Activated naive CD8-positive, alpha-beta T cell (primary cell): ENCODE measurements at regions not wholly inside any gene's neighbourhood (a gene's known extent, or its start where the extent isn't known, plus 50 kb on each side); places are given as distances from the start of the nearest gene placed in this dataset.
"Not testable (repeated sequence)": the region's sequence is repeated elsewhere in the genome, so short reads cannot be mapped to it uniquely, and the experiment has no call there.

Experiments
- H3K27ac Mint-ChIP-seq: one replicate; pipeline ENCODE4 v1.8.0; 2021; ENCODE audit warnings: mixed read lengths
- H3K27me3 Mint-ChIP-seq: one replicate; pipeline ENCODE4 v1.8.0; 2021; ENCODE audit warnings: mixed read lengths
- H3K36me3 Mint-ChIP-seq: one replicate; pipeline ENCODE4 v1.8.0; 2021; ENCODE audit warnings: mixed read lengths
- H3K4me1 Mint-ChIP-seq: one replicate; pipeline ENCODE4 v1.8.0; 2021; ENCODE audit warnings: low read depth, mixed read lengths
- H3K4me3 Mint-ChIP-seq: one replicate; pipeline ENCODE4 v1.8.0; 2021; ENCODE audit warnings: mild to moderate bottlenecking, mixed read lengths
- H3K9me3 Mint-ChIP-seq: one replicate; pipeline ENCODE4 v1.8.0; 2021; ENCODE audit warnings: low read depth, mixed read lengths

- no peaks in the 10 kb centered on the region for H3K36me3 Mint-ChIP-seq
- no peak overlapping the region for H3K27ac Mint-ChIP-seq
- no peaks in the 10 kb centered on the region for H3K4me1 Mint-ChIP-seq
- peaks cover 13% of the 10 kb centered on the region for H3K9me3 Mint-ChIP-seq
- no peaks in the 10 kb centered on the region for H3K27me3 Mint-ChIP-seq
- H3K4me3 Mint-ChIP-seq: no peak overlapping the region
Measured at GRCh38 chr3:157905885-157906284, 200.3 kb downstream of the SHOX2 start.

DNA sequence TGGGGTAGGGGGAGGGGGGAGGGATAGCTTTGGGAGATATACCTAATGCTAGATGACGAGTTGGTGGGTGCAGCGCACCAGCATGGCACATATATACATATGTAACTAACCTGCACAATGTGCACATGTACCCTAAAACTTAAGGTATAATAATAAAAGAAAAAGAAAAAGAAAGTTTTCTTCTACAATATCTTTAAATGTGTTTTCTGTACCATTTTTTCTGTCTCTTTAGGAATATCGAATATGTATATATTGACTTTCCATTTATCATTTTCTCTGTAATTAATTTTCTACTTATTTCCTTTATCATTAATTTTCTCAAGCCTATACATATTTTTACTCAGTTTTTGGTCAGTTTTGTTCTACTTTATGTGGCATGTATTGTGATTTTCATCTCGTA lies 203.5 kb downstream of the SHOX2 start:
- H3K36me3 Mint-ChIP-seq, H3K27me3 Mint-ChIP-seq, H3K4me1 Mint-ChIP-seq, H3K27ac Mint-ChIP-seq, H3K4me3 Mint-ChIP-seq: not testable (repeated sequence)
- peaks cover 13% of the 10 kb centered on the region for H3K9me3 Mint-ChIP-seq

- Mint-ChIP-seq H3K27me3 (peaks cover 1% of the 10 kb centered on the region), H3K36me3 (no peaks in the 10 kb centered on the region), H3K27ac (no peak overlapping the region), H3K4me3 (no peak overlapping the region), H3K9me3 (no peaks in the 10 kb centered on the region), H3K4me1 (no peaks in the 10 kb centered on the region)
Measured at GRCh38 chr3:157888040-157888439, 218.2 kb downstream of the SHOX2 start.

DNA sequence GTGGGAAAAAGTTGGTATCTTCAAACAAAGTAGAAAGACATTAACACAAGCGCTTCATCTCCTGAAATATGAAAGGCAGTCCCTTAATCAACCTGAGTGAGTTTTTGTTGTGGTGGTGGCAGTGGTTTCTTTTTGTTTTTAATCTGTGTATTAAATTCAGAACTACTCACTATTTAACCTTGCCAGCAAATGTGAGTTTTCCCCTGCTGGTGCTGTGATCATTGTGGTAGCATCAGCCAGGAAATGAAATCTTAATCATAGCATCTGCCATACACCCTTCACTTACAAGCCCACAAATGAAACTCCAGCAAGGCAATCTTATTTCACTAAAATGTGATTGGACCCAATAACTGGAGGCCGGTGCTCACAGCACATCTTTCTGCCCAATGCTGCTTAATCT lies 229.7 kb downstream of the SHOX2 start:
- Mint-ChIP-seq H3K9me3 (no peaks in the 10 kb centered on the region), H3K4me3 (no peak overlapping the region), H3K4me1 (no peaks in the 10 kb centered on the region), H3K27me3 (no peaks in the 10 kb centered on the region), H3K27ac (no peak overlapping the region), H3K36me3 (no peaks in the 10 kb centered on the region)

DNA sequence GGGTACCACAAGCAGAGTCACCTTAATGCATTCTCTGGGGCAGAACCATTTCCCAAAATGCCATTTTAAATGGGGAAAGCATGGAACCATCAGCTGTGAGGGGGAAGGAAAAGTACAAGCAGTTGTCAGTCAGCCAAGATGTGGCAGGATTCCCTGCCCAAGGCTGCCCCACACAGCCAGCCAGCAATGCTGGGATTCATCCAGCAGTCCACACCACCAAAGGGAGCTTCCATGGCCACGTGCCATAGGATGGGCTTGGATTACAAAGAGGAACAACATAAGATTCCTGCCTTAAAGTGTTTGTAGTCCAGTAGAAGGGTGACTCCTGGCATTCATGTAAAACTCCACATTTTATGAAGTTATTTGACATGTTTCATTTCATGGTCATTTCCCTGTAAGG lies 233.3 kb downstream of the SHOX2 start:
- no peaks in the 10 kb centered on the region for H3K4me1 Mint-ChIP-seq
- H3K27me3 Mint-ChIP-seq: no peaks in the 10 kb centered on the region
- no peaks in the 10 kb centered on the region for H3K36me3 Mint-ChIP-seq
- no peak overlapping the region for H3K27ac Mint-ChIP-seq
- no peaks in the 10 kb centered on the region for H3K9me3 Mint-ChIP-seq
- no peak overlapping the region for H3K4me3 Mint-ChIP-seq

- no peaks in the 10 kb centered on the region for H3K27me3 Mint-ChIP-seq
- no peak overlapping the region for H3K27ac Mint-ChIP-seq
Measured at GRCh38 chr3:157871838-157872460, 234.3 kb downstream of the SHOX2 start.

DNA sequence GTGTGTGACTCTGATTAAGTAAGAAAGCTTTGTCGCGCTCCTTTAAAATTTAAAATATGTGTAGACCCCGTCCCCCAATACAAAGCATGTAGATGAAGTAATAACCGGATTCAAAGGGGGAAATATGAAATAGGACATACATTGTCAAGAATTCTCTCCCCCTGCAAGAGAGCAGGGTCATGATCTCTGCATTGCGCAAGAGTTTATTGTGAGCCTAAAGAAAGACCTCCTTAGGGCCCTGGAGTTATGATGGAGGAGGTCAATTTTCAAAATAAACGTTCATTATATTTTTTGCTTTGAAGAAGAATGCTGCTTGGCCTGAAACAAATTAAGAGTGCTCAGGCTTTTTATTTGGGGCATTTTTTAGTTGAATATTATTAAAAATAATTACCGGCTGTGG lies 235.0 kb downstream of the SHOX2 start:
- Mint-ChIP-seq H3K27me3 (no peaks in the 10 kb centered on the region), H3K27ac (no peak overlapping the region), H3K4me1 (no peaks in the 10 kb centered on the region), H3K9me3 (no peaks in the 10 kb centered on the region), H3K4me3 (no peak overlapping the region), H3K36me3 (no peaks in the 10 kb centered on the region)

More at GRCh38 chr3:157871838-157872460, 234.3 kb downstream of the SHOX2 start:
- Mint-ChIP-seq H3K9me3 (no peaks in the 10 kb centered on the region), H3K4me1 (no peaks in the 10 kb centered on the region), H3K36me3 (no peaks in the 10 kb centered on the region), H3K4me3 (no peak overlapping the region)

GRCh38 chr3:157868946-157869345 lies 237.3 kb downstream of the SHOX2 start:
- no peak overlapping the region for H3K4me3 Mint-ChIP-seq
- H3K9me3 Mint-ChIP-seq: no peaks in the 10 kb centered on the region
- H3K36me3 Mint-ChIP-seq: no peaks in the 10 kb centered on the region
- no peaks in the 10 kb centered on the region for H3K27me3 Mint-ChIP-seq
- no peak overlapping the region for H3K27ac Mint-ChIP-seq
- no peaks in the 10 kb centered on the region for H3K4me1 Mint-ChIP-seq

DNA sequence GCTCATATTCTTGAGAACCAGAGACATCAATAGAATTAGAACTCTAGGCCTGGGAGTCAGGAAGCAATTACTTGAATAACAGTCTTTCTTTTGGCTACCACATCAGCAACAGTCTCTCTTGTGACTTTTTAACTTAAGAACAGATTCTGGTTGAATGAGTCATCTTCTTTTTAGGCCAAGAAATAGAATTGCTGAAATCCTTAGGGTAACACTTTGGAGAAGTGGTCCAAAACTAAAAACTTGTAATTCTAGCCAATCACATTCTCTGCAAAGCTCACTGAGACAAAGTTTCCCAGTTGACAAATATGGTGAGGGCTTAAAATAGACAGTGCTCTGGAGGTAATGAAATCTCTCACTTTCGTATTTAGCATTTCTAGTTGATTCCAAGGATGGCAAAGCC lies 238.0 kb downstream of the SHOX2 start:
- H3K27ac Mint-ChIP-seq: no peak overlapping the region
- no peaks in the 10 kb centered on the region for H3K4me1 Mint-ChIP-seq
- H3K27me3 Mint-ChIP-seq: no peaks in the 10 kb centered on the region
- no peak overlapping the region for H3K4me3 Mint-ChIP-seq
- no peaks in the 10 kb centered on the region for H3K36me3 Mint-ChIP-seq
- H3K9me3 Mint-ChIP-seq: no peaks in the 10 kb centered on the region

DNA sequence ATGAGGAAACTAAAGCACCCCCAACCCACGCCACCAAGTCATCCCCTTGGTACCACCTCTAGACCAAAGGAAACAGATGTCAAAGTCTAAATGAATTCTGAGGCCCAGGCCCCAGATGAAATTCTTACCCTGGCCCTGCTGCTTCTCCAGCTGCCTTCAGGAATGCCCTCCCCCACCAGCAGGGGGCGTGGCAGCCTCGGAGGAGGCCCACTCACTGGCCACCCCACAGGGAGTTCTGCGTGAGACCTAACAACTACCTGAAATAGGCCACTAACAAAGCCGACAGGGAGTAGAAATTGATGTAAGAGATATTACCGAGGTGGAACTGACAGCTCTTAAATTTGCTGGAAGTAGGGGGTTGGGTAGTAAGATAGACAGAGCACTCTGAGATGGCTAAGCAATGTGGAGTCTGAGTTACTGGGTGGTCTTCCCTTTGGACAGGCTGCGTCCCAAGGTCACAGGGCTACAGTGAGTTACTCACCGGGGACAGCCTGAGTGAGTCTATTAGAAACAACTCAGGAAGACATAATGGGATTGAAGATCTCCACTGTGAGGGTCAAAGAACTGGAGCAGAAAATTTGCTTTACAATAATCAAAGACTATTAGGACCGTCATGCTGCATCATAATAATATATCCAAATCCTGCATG lies 240.7 kb downstream of the SHOX2 start:
- no peak overlapping the region for H3K4me3 Mint-ChIP-seq
- no peaks in the 10 kb centered on the region for H3K27me3 Mint-ChIP-seq
- H3K4me1 Mint-ChIP-seq: no peaks in the 10 kb centered on the region
- no peaks in the 10 kb centered on the region for H3K9me3 Mint-ChIP-seq
- no peak overlapping the region for H3K27ac Mint-ChIP-seq
- H3K36me3 Mint-ChIP-seq: no peaks in the 10 kb centered on the region

DNA sequence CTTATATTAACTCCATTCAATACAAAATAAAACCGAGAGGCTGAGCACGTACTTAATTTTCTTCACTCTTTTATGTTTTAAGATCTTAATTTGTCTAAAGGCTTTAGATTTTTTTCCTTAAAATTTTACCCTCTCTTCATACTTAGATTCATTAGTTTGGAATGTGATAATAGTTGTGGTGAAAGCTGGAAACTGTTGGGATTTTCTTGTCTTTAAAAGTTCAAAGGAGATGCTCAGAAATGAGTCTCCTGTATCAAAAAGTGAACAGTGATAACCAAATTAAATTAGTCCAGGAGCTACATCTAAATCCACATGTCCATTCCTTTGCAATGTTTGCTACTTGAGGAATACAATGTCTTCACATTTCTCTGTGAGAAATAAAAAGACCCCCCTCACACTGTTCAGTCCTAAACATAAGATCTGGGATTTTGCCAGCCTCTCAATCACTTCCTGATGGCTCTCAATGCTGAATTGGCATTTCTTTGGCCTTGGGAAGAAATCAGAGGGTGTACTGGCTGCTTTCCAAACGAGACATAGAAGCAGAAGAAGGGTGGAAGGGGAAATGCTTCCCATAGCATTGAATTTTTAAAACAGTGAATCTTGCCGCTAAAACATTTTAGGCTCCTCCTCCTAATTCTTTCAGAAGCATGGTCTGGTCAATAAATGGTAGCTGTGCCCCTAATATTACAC lies 245.0 kb downstream of the SHOX2 start:
- Mint-ChIP-seq H3K4me1 (no peaks in the 10 kb centered on the region), H3K4me3 (no peak overlapping the region), H3K9me3 (no peaks in the 10 kb centered on the region), H3K27ac (no peak overlapping the region), H3K36me3 (no peaks in the 10 kb centered on the region), H3K27me3 (peaks cover 3% of the 10 kb centered on the region)

DNA sequence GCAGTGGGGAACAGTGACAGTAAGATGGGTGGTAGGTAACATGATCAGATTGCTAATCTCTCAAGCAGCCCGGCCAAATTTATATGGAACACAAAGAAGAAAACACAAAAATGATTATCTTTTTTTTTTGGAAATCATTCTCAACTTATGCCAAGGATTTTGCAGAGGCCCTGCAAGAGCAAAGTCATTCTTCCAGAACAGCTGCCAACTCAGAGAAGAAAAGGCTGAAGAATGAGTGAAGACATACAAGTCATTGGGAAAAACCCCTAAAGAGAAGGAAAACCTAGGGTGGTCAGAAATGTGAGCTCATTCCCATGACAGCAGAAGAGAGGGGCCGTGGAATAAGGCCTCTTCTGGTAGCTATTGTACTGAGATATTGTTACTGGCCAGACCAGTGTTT lies 246.7 kb downstream of the SHOX2 start:
- no peaks in the 10 kb centered on the region for H3K9me3 Mint-ChIP-seq
- H3K27me3 Mint-ChIP-seq: peaks cover 3% of the 10 kb centered on the region
- H3K4me3 Mint-ChIP-seq: no peak overlapping the region
- H3K27ac Mint-ChIP-seq: no peak overlapping the region
- H3K4me1 Mint-ChIP-seq: no peaks in the 10 kb centered on the region
- H3K36me3 Mint-ChIP-seq: no peaks in the 10 kb centered on the region

- Mint-ChIP-seq H3K27me3 (peaks cover 3% of the 10 kb centered on the region), H3K4me3 (no peak overlapping the region), H3K9me3 (no peaks in the 10 kb centered on the region), H3K36me3 (no peaks in the 10 kb centered on the region), H3K4me1 (no peaks in the 10 kb centered on the region), H3K27ac (no peak overlapping the region)
Measured at GRCh38 chr3:157858821-157859220, 247.4 kb downstream of the SHOX2 start.

GRCh38 chr3:157857440-157857839 lies 248.8 kb downstream of the SHOX2 start:
- Mint-ChIP-seq H3K4me3 (no peak overlapping the region), H3K4me1 (no peaks in the 10 kb centered on the region), H3K36me3 (no peaks in the 10 kb centered on the region), H3K9me3 (no peaks in the 10 kb centered on the region), H3K27ac (no peak overlapping the region), H3K27me3 (peaks cover 3% of the 10 kb centered on the region)

GRCh38 chr3:157856078-157856939 lies 249.9 kb downstream of the SHOX2 start:
- Mint-ChIP-seq H3K27ac (no peak overlapping the region), H3K27me3 (peaks cover 3% of the 10 kb centered on the region), H3K4me3 (no peak overlapping the region), H3K9me3 (no peaks in the 10 kb centered on the region), H3K4me1 (no peaks in the 10 kb centered on the region), H3K36me3 (no peaks in the 10 kb centered on the region)
